Left lung (tissue), 4 donors: ENCODE measurements at regions not wholly inside any gene's neighbourhood (a gene's known extent, or its start where the extent isn't known, plus 50 kb on each side); places are given as distances from the start of the nearest gene placed in this dataset.
A peak's percentile ranks its signal among the peaks of the same experiment; 100 is the strongest.

Source experiments
- ATAC-seq: fragments of 200-7000 bp; cut with Tn5 transposase; one replicate; pipeline ENCODE4 v1.9.1; 2020; ENCODE audit warnings: moderate library complexity
- DNase-seq, 4 donors: peaks; one replicate each; pipeline ENCODE4 v3.0.0-alpha.2; 2013 to 2020
- H3K27ac ChIP-seq, 2 donors: fragments of 200-600 bp; sonication (generic) in 1 of 2; one replicate each; pipeline versions ENCODE4 v1.5.0 to v1.8.0; 2020 to 2021
- H3K27me3 ChIP-seq, 2 donors: fragments of 200-600 bp; sonication (generic) in 1 of 2; one replicate each; pipeline versions ENCODE4 v1.5.0 to v1.8.0; 2020 to 2021
- H3K36me3 ChIP-seq, 2 donors: fragments of 200-600 bp; sonication (generic) in 1 of 2; one replicate each; pipeline versions ENCODE4 v1.5.0 to v1.8.0; 2020 to 2021
- H3K4me1 ChIP-seq, 2 donors: fragments of 200-600 bp; one replicate each; pipeline ENCODE4 v1.8.0; 2021
- H3K4me3 ChIP-seq, 2 donors: fragments of 200-600 bp; sonication (generic) in 1 of 2; one replicate each; pipeline versions ENCODE4 v1.5.0 to v1.8.0; 2020 to 2021; ENCODE audit warnings: mild to moderate bottlenecking in 1 of 2
- H3K9me3 ChIP-seq, 2 donors: fragments of 200-600 bp; sonication (generic) in 1 of 2; one replicate each; pipeline versions ENCODE4 v1.5.0 to v1.8.0; 2020 to 2021
- intact Hi-C, 2 donors: fragments of 100-400 bp; cut with DNase I; formaldehyde crosslinking; loops; one replicate each; pipeline versions ENCODE4 v1.11.2 to v1.14.2; 2022
- TF ChIP-seq, protein P1 (sequence below), 2 donors: fragments of 200-600 bp; sonication (generic) in 1 of 2; IDR thresholded peaks; one replicate each; pipeline versions ENCODE4 v1.5.0 to v1.8.0; 2021; ENCODE audit warnings: antibody characterized with exemption in 2 of 2
- donor health status: DM: no; HTN: yes; CAD: no.
- donor health status: DM: no; HTN: no; CAD: no.

DNA sequence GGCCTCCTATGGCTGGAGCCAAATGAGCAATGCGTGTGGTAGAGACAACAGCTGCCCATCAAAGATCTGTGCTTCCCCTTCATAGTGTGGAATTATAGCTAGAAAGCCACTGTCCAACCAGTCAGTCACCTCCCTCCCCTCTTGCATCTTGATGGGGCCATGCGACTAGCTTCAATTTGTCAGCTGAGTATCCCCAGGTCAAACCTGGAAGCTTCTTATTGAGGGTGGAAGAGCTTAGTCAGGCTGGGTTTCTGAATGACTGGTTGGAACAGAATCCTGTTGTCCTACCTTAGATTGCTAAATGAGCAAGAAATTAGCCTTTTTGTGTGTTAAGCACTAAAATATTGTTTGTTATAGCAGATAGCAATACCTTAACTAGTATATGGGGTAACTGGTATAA lies 625.4 kb downstream of the PTPRC start:
- Histone ChIP-seq H3K9me3 (no peaks in the 10 kb centered on the region), H3K36me3 (no peaks in the 10 kb centered on the region), H3K27ac (no peak overlapping the region), H3K4me3 (no peak overlapping the region), H3K27me3 (no peaks in the 10 kb centered on the region), H3K4me1 (no peaks in the 10 kb centered on the region)
- TF ChIP-seq, protein P1, sequence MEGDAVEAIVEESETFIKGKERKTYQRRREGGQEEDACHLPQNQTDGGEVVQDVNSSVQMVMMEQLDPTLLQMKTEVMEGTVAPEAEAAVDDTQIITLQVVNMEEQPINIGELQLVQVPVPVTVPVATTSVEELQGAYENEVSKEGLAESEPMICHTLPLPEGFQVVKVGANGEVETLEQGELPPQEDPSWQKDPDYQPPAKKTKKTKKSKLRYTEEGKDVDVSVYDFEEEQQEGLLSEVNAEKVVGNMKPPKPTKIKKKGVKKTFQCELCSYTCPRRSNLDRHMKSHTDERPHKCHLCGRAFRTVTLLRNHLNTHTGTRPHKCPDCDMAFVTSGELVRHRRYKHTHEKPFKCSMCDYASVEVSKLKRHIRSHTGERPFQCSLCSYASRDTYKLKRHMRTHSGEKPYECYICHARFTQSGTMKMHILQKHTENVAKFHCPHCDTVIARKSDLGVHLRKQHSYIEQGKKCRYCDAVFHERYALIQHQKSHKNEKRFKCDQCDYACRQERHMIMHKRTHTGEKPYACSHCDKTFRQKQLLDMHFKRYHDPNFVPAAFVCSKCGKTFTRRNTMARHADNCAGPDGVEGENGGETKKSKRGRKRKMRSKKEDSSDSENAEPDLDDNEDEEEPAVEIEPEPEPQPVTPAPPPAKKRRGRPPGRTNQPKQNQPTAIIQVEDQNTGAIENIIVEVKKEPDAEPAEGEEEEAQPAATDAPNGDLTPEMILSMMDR (IDR thresholded peaks at IDR 0.05): no peak
- intact Hi-C loops: no loop called here
- DNase-seq (no peak), ATAC-seq (no peak)

DNA sequence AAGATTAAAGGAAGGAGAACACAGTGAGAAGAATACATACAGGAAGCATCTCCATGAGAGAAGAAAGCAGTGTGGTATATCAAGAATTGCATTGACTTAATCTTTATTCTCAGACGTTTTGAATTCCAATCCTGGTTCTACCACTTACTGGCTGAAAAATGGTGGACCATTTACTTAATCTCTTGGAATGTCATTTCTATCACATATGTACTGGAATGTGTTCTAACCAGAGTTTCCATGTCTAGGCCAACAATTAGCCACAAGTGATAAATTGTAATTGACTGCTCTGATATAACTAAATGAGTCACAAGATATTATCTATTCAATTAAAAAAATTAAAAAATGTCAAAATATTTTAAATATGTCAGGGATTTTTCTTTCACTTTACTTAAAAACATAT lies 626.1 kb downstream of the PTPRC start:
- DNase-seq (no peak), ATAC-seq (no peak)
- intact Hi-C loops: no loop called here
- TF ChIP-seq, protein P1 (IDR thresholded peaks at IDR 0.05): no peak
- no peaks in the 10 kb centered on the region for H3K4me1 ChIP-seq
- no peak overlapping the region for H3K4me3 ChIP-seq
- no peaks in the 10 kb centered on the region for H3K9me3 ChIP-seq
- H3K27ac ChIP-seq: no peak overlapping the region
- no peaks in the 10 kb centered on the region for H3K36me3 ChIP-seq
- H3K27me3 ChIP-seq: no peaks in the 10 kb centered on the region

DNA sequence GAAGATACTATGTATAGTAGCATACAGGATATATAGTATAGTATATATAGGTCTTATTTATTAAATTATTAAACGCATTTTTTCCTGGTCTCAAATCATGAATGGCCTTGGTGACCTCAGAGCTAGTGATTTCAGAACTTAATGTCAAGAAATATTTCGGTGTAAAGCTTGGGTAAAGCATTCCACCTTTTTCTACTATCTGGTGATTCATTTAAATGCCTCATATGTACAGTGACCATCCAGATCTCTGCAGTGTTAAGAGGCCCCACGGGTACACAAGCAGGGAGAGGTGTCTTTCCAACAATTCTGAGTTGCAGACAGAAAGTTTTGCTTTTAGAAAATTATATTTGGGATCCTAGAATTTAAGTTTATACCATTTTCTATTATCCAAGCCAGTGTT lies 626.5 kb downstream of the PTPRC start:
- no peak overlapping the region for H3K27ac ChIP-seq
- H3K27me3 ChIP-seq: no peaks in the 10 kb centered on the region
- H3K4me1 ChIP-seq: no peaks in the 10 kb centered on the region
- no peak overlapping the region for H3K4me3 ChIP-seq
- no peaks in the 10 kb centered on the region for H3K36me3 ChIP-seq
- TF ChIP-seq, protein P1 (IDR thresholded peaks at IDR 0.05): no peak
- no peak for DNase-seq
- no peak for ATAC-seq
- H3K9me3 ChIP-seq: no peaks in the 10 kb centered on the region
- intact Hi-C loops: no loop called here

DNA sequence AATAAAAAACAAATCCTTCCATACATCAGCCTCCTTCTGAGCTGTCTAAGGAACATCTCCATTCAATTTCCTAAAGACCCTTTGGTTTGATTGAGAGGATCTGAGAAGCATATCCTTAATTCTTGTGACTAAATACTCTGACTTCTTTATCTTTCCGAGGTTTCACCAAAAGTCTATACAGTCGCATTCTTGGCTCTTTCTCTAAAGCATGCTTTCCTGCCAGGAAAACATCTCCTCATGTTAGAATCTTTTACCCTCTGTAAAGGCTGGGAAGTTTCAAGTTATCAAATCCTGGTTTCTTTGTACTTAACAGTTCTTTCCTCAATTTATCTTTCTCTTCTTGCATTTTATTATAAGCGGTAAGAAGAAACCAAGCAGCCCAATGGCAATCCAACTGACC lies 630.4 kb downstream of the PTPRC start:
- Histone ChIP-seq H3K4me1 (peaks cover 0 to 9% of the 10 kb centered on the region in 2 donors), H3K27ac (no peak overlapping the region), H3K36me3 (no peaks in the 10 kb centered on the region), H3K9me3 (no peaks in the 10 kb centered on the region), H3K27me3 (no peaks in the 10 kb centered on the region), H3K4me3 (no peak overlapping the region)
- DNase-seq (no peak), ATAC-seq (no peak)
- TF ChIP-seq, protein P1 (IDR thresholded peaks at IDR 0.05): no peak
- intact Hi-C loops: no loop called here

DNA sequence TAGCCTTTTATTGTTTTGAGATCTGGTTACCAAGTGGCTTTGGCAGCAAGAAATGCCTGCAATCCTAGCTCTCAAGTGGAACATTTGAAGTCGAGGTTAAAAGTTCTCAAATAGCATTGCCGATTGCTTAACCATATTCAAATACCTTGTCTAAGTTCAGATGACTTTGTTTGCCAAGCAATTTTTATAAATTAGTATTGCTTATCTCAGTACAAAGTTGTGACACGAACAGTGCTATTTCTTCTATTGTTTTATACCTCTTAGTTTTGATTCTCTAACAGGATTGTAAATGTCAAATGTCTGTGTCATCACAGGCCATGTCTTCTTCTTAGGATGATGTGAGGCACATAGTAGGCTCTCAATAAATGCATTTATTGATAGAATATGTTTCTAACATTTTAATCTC lies 633.3 kb downstream of the PTPRC start:
- TF ChIP-seq, protein P1 (IDR thresholded peaks at IDR 0.05): no peak
- intact Hi-C loops: no loop called here
- Histone ChIP-seq H3K27ac (peak overlapping the region; percentile 34 to 49), H3K36me3 (no peaks in the 10 kb centered on the region), H3K4me1 (peaks cover 0 to 9% of the 10 kb centered on the region in 2 donors), H3K9me3 (no peaks in the 10 kb centered on the region), H3K27me3 (no peaks in the 10 kb centered on the region), H3K4me3 (no peak overlapping the region)
- peak; percentile 74 for ATAC-seq
- peak in 2 of 4 donors; percentile 28 to 64 for DNase-seq
